ENCODE measurements at regions not wholly inside any gene's neighbourhood (a gene's known extent, or its start where the extent isn't known, plus 50 kb on each side); places are given as distances from the start of the nearest gene placed in this dataset.

GRCh38 chr15:70398694-70399093 is 301.0 kb upstream of the TLE3 start:
- TF ChIP-seq POLR2AphosphoS5 (IDR thresholded peaks at IDR 0.05): no peak
- TF ChIP-seq CTCF (IDR thresholded peaks at IDR 0.05): no peak

Measured in prostate gland (tissue), 2 donors.